COLO668 (cell line): ENCODE measurements at regions not wholly inside any gene's neighbourhood (a gene's known extent, or its start where the extent isn't known, plus 50 kb on each side); places are given as distances from the start of the nearest gene placed in this dataset.
"Not testable (repeated sequence)": the region's sequence is repeated elsewhere in the genome, so short reads cannot be mapped to it uniquely, and the experiment has no call there.

Experiments used
- DNase-seq: peaks from one replicate; lab custom pipeline; 2025; ENCODE audit not compliant: unreplicated experiment; lab: John Stamatoyannopoulos, UW

DNA sequence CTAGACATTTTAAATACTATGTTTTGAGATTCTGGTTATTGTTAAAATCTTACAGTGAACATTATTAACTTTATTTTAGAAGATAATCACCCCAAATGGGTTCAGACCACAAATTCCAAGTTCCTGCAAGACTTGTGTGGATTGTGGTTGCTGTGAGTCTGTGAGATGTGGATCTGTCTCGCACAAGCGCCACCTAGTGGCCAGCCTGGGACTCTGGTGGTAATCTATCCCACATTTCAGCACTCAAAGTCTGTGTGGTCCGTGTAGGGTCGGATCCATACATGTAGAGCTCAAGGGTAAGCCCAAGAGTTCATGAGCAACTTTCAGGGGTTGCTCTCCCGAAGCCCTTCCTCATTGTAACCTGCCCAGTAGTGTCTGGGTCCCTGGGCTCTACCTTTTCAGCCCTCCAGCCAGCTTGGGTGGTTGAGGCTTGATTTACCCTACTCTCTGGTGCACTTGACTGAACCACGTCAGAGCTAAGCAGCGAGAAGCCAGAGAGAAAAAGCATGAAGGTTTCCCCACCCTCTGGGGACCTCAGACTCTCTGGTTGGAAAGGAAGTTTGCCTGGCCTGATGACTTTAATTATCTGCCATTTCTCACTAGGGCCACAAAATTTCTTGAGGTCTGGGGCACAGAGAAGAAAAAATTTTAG, 129.2 kb downstream of the ARHGAP11B start:
- DNase-seq: not testable (repeated sequence)

DNA sequence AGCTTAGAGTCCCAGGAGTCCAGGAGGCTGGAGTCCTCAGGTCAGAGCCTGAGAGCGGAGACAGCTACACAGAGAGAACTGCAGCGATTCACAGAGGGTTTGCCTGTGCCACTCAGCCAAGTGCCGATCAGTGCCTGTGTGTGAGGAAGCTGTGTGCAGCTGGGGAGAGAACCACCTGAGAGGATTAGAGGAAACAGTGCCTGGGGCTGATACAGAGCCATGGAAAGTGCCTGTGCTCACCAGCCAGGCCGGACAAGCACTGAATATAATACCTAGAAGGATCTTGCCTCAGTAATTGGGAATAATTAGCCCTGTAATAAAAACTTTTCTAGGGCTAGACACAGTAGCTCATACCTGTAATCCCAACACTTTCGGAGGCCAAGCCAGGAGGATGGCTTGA, 134.7 kb downstream of the ARHGAP11B start:
- DNase-seq: not testable (repeated sequence)

DNA sequence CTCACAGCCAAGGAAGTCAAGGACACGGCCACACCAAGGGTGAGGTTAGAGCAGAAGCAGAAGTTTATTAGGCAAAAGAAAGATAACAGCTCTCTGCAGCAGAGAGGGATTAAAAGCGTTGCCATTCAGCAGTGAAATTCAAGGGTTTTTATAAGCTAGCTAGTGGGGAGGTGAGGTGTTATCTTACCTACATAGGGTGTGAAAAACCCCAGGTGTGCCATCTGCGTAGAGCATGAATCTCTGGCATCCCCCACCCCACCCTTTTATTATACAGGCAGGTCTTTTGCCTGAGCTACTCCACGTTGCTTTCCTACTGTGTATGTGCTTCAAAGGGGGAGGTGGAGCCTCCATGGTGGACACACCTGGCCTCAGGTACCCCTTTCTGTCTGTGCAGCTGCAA, 135.4 kb downstream of the ARHGAP11B start:
- not testable (repeated sequence) for DNase-seq

DNA sequence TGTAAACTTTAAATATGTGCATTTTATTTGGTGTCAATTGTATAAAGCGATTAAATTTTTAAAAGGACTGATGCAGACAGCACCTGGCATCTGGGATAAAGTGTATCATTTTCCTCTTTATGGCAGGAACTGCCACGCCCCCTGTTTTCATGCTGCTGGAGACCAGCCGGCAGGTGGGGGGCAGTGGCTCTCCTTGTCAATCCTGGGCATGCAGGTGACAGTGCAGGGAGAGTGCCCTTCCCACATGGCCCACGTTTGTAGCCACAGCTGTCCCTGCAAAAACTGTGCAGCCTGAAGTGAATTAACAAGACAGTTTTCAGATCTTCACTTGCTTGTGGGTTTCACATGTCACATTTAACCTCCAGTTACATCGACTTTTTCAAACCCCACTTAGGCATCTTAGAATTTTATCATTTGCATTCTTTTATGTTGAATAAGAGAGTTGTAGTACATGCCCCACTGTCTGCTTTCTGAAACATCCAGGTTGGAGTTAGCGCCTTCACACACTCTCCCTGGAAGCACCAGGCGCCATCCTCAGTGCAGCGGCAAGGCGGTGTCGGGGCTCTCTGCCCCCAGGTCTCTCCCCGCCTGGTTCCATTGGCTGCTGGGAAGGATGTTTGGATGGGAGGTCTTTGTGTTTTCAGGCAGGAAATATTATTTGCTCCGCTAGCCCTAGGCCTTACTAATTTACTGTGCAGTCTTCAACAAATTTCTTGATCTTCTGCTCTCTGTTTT, 134.2 kb upstream of the FAN1 start:
- DNase-seq: peak; percentile 68

DNA sequence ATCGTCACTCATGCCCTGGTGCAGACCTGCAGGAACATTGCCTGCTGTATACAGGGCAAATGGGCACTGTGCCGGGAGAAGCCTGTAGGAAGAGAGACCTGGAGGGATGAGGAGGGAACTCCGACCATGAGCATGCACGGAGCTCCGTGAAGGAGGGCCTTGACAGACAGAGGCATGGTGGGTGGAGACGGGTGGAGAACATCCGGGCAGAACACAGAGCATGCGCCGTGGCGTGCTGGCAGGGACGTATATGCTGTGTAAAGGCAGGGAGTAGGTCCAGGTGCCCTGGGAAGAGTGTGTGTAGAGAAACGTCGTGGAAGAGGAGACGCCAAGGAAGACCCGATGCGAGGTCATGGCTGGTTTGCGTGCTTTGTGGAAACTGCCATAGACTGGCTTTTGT, 133.0 kb upstream of the FAN1 start:
- no peak for DNase-seq

DNA sequence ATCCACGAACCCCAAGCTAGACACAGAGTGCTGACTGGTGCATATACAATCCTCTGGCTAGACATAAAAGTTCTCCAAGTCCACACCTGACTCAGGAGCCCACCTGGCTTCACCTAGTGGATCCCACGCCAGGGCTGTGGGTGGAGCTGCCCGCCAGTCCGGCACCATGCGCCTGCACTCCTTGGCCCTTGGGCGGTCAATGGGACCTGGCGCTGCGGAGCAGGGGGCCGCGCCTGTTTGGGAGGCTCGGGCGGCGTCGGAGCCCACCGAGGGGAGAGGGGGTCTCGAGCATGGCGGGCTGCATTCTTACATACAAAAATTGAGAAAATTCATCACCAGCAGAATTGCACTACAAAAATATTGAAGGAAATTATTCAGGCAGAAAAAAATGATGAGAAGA, 120.7 kb upstream of the FAN1 start:
- DNase-seq: no peak

DNA sequence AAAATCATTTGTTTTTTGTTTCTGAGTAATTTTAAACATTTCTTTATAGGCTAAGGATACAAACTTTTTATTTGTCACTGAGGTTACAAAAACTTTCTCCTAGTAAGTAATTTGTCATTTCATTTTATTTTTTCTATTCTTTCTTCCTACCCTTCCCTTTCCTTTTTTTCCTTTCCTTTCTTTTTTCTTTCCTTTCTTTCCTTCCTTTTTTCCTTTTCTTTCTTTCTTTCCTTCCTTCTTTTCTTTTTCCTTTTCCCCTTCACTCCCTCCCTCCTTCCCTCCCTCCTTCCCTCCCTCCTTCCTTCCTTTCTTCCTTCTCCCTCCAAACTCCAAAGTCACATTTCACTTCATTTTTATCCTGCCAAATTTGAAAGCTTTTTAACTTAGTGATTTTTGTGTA, 115.1 kb upstream of the FAN1 start:
- no peak for DNase-seq

DNA sequence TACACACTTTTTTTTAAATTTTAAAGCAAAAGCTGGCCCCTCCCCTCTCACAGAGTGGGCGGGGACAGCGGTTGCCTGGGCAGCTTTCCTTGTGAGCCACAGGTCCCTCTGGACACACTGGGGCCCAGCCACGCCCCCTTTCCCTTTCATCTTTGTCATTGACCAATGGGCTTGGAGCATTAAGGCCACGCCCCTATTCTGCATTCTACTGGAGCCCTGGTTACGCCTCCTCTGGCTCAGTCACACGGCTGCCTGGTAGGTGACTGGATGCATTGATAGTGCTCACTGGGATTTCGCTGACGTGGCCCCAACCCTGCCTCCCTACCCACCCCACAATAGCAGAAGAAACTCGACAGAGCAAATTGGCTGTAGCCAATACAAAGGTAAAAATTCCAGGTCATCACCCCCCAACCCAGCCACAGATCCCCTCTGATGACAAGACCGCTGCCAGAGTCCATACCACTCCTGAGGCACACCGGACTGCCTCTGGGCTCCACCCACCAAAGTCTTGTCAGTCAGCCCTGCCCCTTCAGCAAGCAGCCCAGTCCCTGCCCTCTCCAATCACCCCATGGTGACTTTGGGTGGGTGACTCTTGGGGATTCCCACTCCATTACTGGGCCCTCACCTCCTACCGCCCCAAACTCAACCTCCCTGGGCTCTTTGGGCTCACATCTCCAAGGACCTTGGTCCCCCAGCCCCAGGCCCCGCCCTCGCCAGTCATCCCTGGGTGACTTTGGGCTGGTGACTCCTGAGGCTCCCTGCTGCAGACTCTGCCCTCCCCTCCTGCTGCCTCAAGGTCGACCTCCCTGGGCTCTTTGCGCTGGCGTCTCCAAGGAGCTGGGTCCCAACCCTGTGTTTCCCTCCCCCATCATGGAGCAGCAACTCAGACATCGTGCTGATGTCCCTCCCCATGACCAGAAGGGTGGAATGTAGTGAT, 112.2 kb upstream of the FAN1 start:
- peak; percentile 13 for DNase-seq

DNA sequence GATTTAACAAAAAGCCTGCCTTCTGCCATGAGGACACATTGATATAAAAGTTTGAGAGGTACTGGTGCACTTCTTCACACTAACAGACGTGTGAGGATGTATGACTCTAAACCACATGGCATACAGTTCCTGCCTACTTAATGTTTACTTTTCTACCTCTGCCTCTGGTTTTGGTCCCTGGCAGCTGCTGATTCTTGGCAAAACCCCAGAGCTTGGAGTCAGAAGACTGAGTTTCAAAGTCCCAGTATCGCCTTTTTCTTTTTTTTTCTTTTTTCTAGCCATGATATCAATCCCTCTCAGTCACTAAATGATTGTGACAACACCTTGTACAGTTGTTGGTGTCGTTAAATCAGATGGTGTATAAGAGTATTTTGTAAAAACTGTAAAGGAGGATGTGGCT, 110.9 kb upstream of the FAN1 start:
- DNase-seq: peak; percentile 17

DNA sequence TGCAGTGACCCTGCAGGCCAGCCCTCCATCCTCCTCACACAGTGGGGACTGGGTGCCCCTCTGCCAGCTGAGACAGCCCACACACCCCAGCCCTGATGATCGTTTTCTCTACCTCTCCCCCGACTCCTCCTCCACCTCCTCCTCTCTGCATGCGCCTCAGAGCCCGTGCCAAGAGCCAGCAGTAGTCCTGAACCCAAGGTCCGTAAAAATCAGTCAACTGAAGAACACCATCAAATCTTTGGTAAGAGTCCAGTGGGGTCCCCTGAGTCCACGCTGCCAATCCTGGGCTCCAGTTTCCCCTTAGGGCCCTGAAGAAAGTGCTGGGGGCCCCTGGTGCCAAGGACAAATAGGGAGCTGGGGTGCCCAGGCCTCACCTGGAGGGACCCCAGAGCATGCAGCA, 109.3 kb upstream of the FAN1 start:
- no peak for DNase-seq

DNA sequence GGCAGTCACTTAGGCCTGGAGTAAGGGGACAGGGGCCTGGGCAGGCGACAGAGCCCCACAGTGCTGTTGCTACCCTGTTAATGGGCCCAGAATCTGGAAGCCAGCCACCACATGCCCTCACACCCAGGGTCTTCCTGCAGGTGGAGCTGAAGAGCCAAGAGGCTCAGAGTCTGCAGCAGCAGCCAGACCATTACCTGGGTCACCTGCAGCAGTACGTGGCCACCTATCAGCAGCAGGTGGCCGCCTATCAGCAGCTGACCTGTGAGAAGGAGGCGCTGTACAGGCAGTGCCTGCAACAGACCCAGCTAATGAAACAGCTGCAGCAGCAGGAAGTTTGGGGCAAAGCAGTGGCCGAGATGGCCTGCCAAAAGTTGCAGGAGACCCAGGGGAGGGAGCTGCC, 104.2 kb upstream of the FAN1 start:
- peak; percentile 32 for DNase-seq

DNA sequence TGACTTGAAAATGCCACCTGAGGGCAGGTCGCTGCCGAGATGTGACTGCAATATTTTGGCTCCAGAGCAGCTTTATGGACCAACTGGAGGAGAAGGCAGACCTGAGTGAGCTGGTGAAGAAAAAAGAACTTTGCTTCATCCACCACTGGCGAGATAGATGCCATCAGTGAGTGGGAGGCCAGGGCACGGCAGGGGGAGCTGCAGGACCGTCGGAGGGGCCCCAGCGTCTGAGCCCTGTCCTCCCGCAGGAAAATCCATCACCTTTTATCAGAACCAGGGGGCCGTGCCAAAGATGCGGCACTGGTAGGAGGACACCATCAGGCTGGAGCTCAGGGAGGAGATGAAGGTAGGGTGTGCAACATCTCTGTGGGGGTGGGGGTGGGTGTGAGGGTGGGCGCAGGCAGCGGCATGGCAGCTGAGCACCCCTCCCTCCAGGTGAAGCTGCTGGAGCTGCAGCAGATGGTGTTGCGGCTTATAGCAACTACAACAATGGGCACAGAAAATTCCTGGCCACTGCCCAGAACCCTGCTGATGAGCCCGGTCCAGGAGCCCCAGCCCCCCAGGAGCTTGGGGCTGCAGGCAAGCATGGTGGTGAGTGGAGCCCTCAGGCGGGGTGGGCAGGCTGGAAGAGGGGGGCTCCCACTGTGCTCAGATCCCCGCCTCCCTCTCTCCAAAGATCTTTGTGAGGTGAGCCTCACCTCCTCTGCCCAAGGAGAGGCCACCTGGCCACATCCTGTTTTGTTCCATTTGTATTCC, 102.4 kb upstream of the FAN1 start:
- DNase-seq: peak; percentile 45

DNA sequence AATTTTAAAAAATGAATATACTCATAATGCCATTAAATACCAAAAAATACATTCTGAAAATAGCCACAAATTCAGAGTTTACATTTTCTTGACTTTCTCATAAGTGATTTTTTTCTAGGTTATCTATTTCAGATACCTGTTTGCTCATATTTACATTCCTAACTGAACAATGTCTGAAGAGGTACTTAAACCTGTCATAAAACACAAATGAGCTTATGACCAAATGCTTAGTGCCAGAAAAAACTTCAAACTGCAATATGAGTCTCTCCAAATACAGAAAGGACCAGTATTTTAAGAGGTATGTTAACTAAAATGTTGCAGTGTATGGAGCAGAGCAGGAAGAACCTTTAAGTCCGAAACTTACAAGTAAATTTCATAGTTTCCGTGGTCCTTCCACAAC, 101.7 kb upstream of the FAN1 start:
- DNase-seq: not testable (repeated sequence)

DNA sequence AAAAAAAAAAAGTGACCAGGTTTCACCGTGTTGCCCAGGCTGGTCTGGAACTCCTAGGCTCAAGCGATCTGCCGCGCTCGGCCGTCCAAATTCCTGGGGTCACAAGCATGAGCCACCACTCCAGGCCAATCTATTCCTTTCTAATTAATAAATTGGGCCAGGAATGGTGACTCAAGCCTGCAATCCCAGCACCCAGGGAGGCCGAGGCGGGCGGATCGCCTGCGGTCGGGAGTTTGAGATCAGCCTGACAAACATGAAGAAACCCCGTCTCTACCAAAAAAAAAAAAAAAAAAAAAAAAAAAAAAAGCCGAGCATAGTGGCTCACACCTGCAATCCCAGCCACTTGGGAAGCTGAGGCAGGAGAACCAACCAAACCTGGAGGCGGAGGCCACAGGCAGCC, 100.0 kb upstream of the FAN1 start:
- not testable (repeated sequence) for DNase-seq

DNA sequence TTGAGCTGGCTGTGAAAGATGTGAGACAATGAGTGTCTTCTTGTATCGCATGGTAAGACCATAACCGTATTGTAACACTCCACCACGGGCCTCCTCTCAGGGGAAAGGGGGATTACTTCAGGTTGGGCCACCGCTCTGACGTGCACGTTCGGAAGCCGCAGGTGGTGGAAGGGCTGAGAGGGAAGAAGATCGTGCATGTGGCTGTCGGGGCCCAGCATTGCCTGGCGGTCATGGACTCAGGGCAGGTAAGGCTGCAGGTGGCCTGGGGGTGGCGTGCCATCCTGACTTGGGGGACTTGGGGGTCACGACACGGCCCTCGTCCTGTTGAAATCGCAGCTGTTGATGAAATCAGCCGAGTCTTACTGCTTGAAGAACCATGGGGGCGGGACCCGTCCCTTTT, 87.3 kb upstream of the FAN1 start:
- no peak for DNase-seq

DNA sequence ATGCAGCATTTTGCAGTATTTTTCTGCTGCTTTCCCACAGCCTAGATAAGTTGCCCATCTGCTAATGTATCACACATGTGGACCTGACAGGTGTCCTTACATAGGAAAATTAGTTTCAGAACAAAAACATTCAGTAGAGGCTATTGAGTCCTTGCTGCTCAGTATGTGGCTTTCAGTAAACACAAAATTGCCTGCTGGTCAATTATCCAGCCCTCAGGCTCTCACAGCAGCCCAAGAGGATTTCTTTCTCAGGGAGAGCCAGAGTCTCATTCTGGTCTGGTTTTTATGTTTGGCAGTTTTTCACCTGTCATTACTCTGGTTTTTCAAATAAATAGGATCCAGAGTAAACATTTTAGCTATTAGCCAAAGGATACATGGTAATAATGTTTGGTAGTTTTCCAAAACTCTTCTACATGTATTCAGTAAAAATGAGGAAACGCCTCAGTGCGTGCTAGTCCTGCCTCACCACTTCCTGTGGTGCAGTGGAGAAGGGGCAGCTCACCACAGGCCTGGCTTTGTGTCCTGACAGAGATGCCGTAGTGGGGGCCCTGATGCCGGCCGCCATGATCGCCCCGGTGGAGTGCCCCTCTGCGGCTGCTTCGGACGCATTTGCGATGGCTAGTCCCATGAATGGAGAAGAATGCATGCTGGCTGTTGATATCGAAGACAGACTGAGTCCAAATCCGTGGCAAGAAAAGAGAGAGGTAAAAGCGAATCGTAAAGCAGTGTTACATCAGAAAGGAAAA, 80.5 kb upstream of the FAN1 start:
- DNase-seq: peak; percentile 66

DNA sequence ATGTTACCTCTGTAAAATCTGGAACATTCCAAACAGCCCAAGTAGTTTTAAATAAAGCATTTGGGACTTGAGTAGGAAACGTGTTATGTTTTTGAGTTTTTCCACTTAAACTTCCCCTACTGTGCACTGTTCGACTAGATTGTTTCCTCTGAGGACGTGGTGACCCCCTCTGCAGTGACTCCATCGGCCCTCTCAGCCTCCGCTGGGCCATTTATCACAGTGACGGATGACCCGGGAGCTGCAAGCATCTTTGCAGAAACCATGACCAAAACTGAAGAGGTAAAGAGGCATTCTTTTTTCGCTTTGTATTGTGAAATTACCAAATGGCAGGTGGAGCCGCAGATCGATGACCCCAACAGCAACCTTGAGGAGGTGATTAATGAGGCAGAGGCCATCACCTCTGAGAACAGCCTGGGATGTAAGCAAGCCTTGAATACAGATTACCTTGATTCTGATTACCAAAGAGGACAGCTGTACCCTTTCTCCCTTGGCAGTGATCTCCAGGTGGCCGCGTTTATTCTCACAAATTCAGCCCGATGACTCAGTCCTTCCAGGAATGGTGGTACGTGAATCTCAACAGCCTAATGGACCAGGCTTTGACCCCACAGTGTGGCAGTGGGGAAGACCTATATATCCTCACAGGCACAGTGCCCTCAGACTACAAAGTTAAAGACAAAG, 79.1 kb upstream of the FAN1 start:
- DNase-seq: peak; percentile 64

DNA sequence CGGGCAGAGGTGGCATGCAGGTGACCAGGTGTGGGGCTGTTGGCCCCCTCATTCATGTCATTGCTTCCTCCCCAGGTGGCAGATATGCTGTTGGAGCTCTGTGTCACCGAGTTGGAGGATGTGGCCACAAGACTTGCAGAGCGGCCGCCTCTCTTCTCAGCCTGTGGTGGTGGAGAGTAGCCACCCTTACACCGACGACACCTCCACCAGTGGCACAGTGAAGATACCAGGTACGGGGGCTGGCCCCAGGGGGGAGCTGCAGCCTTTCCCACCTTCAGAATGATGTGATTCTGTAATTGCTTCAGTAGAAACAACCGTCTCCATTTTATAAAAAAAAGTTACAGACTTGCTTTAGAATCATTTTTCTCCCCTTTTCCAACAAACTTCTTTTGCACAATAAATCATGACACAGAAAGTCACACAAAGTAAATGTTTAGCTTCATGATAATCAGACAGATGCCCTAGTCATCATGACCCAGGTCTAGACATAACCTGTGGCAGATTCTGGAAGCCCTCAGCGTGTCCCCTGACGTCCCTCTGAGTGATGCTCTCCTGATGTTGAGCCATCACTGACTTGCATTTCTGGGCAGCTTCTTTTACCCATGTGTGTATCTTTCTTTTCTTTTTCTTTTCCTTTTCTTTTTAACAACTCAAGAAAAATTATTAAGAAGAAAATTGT, 76.0 kb upstream of the FAN1 start:
- DNase-seq: no peak

DNA sequence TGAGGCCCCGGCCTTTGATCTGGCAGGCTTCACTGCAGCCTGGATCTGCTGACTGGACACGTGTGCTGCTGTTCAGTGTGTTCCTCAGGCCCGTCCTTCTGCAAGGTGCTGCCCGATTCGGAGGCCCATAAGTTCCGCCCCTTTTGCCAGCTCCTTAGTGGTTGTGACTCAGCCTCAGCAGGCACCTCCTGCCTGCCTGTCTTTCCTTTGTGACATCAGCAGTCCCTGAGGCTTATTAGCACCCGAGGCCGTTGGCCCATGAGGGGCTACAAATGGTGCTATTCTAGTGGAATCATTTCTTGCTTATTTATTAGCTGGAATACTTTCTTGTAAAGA, 75.4 kb upstream of the FAN1 start:
- not testable (repeated sequence) for DNase-seq
